Endodermal cell (in vitro differentiated cells): ENCODE measurements at regions not wholly inside any gene's neighbourhood (a gene's known extent, or its start where the extent isn't known, plus 50 kb on each side); places are given as distances from the start of the nearest gene placed in this dataset.

Experiments
- DNase-seq: peaks from one replicate; pipeline ENCODE4 v3.0.0-alpha.2; 2017
- H3K27ac ChIP-seq: 2 replicates; pipeline ENCODE4 v1.5.1; 2013; ENCODE audit warnings: mild to moderate bottlenecking, low read depth, low read length, moderate library complexity
- H3K27me3 ChIP-seq: 2 replicates; pipeline ENCODE4 v1.6.1; 2013; ENCODE audit warnings: mild to moderate bottlenecking, low read length, moderate library complexity; ENCODE audit not compliant: insufficient read depth, control insufficient read depth, poor library complexity, severe bottlenecking
- H3K36me3 ChIP-seq: 2 replicates; pipeline ENCODE4 v1.7.0; 2013; ENCODE audit warnings: mild to moderate bottlenecking, low read length, moderate library complexity; ENCODE audit not compliant: control insufficient read depth, insufficient read depth
- H3K4me1 ChIP-seq: one replicate; pipeline ENCODE4 v1.7.0; 2013; ENCODE audit warnings: low read length; ENCODE audit not compliant: control insufficient read depth, insufficient read depth
- H3K4me3 ChIP-seq: 2 replicates; pipeline ENCODE4 v1.5.1; 2013; ENCODE audit warnings: mild to moderate bottlenecking, low read length, moderate library complexity
- H3K9ac ChIP-seq: 2 replicates; pipeline ENCODE4 v1.6.1; 2013; ENCODE audit warnings: mild to moderate bottlenecking, low read length, moderate library complexity; ENCODE audit not compliant: poor library complexity, severe bottlenecking; ENCODE audit errors: extremely low read depth
- H3K9me3 ChIP-seq: 2 replicates; pipeline ENCODE4 v1.6.1; 2013; ENCODE audit warnings: mild to moderate bottlenecking, low read length, moderate library complexity; ENCODE audit not compliant: control insufficient read depth
- H3K27ac Mint-ChIP-seq: 2 replicates; pipeline ENCODE4 v1.8.0; 2020; ENCODE audit warnings: mixed read lengths
- H3K27me3 Mint-ChIP-seq: 2 replicates; pipeline ENCODE4 v1.8.0; 2021; ENCODE audit warnings: mild to moderate bottlenecking, mixed read lengths; ENCODE audit not compliant: insufficient read depth
- H3K36me3 Mint-ChIP-seq: 2 replicates; pipeline ENCODE4 v1.8.0; 2020; ENCODE audit warnings: low read depth, mixed read lengths
- H3K4me1 Mint-ChIP-seq: 2 replicates; pipeline ENCODE4 v1.8.0; 2020; ENCODE audit warnings: mixed read lengths
- H3K4me3 Mint-ChIP-seq: 2 replicates; pipeline ENCODE4 v1.8.0; 2020; ENCODE audit warnings: mild to moderate bottlenecking, moderate library complexity, mixed read lengths
- H3K9me3 Mint-ChIP-seq: 2 replicates; pipeline ENCODE4 v1.8.0; 2020; ENCODE audit warnings: mild to moderate bottlenecking, mixed read lengths
- WGBS, 2 experiments: methylation state at CpG; one replicate each; pipeline versions ENCODE4 v1.1.5 to v1.1.7; 2013; ENCODE audit warnings: missing lambda C conversion rate in 2 of 2, mixed read lengths in 1 of 2; ENCODE audit not compliant: insufficient coverage in 1 of 2, insufficient read length in 1 of 2; 5-methylcytosine and 5-hydroxymethylcytosine counted together
- TF ChIP-seq, protein P1 (sequence below): fragments of 200-600 bp; sonication (generic); conservative IDR thresholded peaks from 2 replicates; pipeline ENCODE4 v1.5.0; 2021; ENCODE audit warnings: antibody characterized with exemption, mild to moderate bottlenecking

DNA sequence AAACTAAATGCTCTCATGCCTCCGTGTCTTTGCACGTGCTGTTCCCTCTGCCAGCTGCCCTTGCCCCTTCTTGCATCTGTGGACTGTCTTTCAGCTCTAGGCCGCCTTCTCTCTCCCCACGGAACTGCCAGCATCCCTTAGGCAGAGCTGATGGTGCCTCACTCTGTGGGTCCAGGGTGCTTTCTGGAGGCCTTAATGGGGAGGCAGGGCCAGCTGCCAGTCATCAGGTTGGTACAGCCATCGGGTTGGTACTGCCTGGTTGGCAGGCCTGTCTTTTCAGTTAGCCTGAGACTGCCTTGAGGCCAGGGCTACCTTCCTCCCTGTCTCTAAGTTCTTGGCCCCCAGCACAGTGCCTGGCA lies 61.4 kb upstream of the TARBP1 start:
- Histone ChIP-seq H3K9me3 (no peaks in the 10 kb centered on the region), H3K9ac (no peak overlapping the region), H3K4me3 (no peak overlapping the region), H3K36me3 (no peaks in the 10 kb centered on the region), H3K27ac (no peak overlapping the region), H3K27me3 (no peaks in the 10 kb centered on the region), H3K4me1 (peaks cover 4% of the 10 kb centered on the region)
- TF ChIP-seq, protein P1, sequence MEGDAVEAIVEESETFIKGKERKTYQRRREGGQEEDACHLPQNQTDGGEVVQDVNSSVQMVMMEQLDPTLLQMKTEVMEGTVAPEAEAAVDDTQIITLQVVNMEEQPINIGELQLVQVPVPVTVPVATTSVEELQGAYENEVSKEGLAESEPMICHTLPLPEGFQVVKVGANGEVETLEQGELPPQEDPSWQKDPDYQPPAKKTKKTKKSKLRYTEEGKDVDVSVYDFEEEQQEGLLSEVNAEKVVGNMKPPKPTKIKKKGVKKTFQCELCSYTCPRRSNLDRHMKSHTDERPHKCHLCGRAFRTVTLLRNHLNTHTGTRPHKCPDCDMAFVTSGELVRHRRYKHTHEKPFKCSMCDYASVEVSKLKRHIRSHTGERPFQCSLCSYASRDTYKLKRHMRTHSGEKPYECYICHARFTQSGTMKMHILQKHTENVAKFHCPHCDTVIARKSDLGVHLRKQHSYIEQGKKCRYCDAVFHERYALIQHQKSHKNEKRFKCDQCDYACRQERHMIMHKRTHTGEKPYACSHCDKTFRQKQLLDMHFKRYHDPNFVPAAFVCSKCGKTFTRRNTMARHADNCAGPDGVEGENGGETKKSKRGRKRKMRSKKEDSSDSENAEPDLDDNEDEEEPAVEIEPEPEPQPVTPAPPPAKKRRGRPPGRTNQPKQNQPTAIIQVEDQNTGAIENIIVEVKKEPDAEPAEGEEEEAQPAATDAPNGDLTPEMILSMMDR, result no peak
- peaks cover 42% of the 10 kb centered on the region for H3K4me1 Mint-ChIP-seq
- WGBS, 2 experiments, result 96% methylated on average over 3 to 5 of the region's 5 CpGs
- DNase-seq, result no peak
- H3K27ac Mint-ChIP-seq, result no peak overlapping the region
- no peaks in the 10 kb centered on the region for H3K36me3 Mint-ChIP-seq
- no peak overlapping the region for H3K4me3 Mint-ChIP-seq
- peaks cover 6% of the 10 kb centered on the region for H3K27me3 Mint-ChIP-seq
- H3K9me3 Mint-ChIP-seq, result no peaks in the 10 kb centered on the region

DNA sequence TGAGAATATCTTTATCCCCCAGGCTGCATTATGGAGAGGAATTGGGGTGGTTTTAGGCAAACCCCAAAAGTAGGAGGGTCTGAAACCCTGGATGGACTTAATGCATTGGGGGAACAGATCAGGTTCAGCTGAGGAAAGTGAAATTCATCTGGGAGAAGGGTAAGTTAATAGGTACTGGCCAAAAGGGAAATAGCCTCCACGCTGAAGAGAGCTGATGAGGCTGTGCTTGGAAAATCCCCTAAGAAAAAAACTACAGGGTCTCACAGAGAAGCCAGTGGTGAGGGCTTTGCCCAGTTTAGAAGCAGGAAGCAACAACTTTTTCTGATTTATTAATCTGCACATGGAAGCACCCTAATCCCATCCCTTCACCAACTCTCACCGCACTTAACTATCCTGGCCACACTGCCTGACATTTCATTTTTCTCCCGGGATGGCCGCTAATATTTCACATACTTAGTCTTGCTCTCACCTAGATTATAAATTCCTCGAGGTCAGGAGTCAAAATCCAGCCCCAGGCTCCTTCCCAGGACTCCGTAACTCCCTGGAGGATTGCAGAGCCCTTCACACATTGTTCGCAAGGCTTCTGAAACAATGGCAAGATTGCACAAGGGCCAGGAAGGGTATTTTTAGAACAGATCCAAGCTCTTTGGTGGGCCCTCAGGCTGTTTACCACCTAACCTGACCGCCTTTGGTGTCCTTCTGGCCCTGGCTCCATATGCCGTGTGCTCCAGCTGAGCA lies 60.9 kb upstream of the TARBP1 start:
- Histone ChIP-seq H3K9ac (no peak overlapping the region), H3K27ac (no peak overlapping the region), H3K9me3 (no peaks in the 10 kb centered on the region), H3K27me3 (no peaks in the 10 kb centered on the region), H3K4me3 (no peak overlapping the region), H3K4me1 (peaks cover 3% of the 10 kb centered on the region), H3K36me3 (no peaks in the 10 kb centered on the region)
- H3K36me3 Mint-ChIP-seq, result no peaks in the 10 kb centered on the region
- H3K27me3 Mint-ChIP-seq, result peaks cover 6% of the 10 kb centered on the region
- DNase-seq, result no peak
- WGBS, 2 experiments, result 92 to 95% methylated on average over 9 of the region's 9 CpGs
- TF ChIP-seq, protein P1, result no peak
- peaks cover 40% of the 10 kb centered on the region for H3K4me1 Mint-ChIP-seq
- no peak overlapping the region for H3K27ac Mint-ChIP-seq
- no peaks in the 10 kb centered on the region for H3K9me3 Mint-ChIP-seq
- H3K4me3 Mint-ChIP-seq, result no peak overlapping the region

DNA sequence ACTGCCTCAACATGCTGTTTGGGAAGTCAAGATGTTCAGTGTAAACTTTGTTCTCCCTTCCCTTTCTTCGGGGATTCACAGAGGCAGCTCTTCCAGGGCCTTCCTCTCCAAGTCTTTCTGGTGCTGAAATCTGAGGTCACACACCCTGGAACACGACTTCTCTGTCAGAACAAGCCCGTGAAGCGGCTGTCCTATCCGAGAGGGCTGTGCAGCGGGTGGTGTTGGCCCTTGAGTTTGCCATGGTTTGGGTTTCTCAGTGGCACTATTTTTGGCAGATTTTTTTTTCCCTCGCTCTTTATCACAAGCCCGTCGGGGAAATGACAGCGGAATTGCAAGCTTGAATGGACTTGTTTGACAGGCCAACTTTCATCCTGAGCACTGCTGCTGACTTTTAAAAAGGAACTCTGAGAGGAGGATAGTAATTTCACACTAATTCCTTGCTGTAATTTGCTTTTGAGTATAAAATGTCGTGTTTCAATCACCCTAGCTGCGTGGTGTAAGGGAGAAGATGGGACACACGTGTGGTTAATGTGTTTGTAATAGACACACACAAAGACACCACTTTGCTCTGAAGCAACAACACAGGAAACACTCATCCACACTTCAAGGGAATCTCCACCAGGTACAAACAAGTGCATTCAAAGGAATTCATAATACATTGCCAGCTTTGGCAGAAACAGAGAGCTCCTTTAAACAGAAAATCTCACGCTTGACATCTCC lies 60.1 kb upstream of the TARBP1 start:
- no peaks in the 10 kb centered on the region for H3K27me3 ChIP-seq
- no peaks in the 10 kb centered on the region for H3K36me3 ChIP-seq
- peaks cover 6% of the 10 kb centered on the region for H3K27me3 Mint-ChIP-seq
- H3K4me1 ChIP-seq, result peaks cover 3% of the 10 kb centered on the region
- DNase-seq, result no peak
- WGBS, 2 experiments, result 83 to 93% methylated on average over 10 to 12 of the region's 14 CpGs
- H3K27ac Mint-ChIP-seq, result no peak overlapping the region
- H3K4me3 ChIP-seq, result no peak overlapping the region
- H3K9me3 Mint-ChIP-seq, result no peaks in the 10 kb centered on the region
- TF ChIP-seq, protein P1, result no peak
- H3K4me3 Mint-ChIP-seq, result no peak overlapping the region
- H3K4me1 Mint-ChIP-seq, result peaks cover 39% of the 10 kb centered on the region
- H3K27ac ChIP-seq, result no peak overlapping the region
- no peak overlapping the region for H3K9ac ChIP-seq
- no peaks in the 10 kb centered on the region for H3K36me3 Mint-ChIP-seq
- no peaks in the 10 kb centered on the region for H3K9me3 ChIP-seq
